GM18505 (cell line): ENCODE measurements at regions not wholly inside any gene's neighbourhood (a gene's known extent, or its start where the extent isn't known, plus 50 kb on each side); places are given as distances from the start of the nearest gene placed in this dataset.
"Not testable (repeated sequence)": the region's sequence is repeated elsewhere in the genome, so short reads cannot be mapped to it uniquely, and the experiment has no call there.

Experiments
- ATAC-seq: cut with Tn5 transposase; IDR thresholded peaks from one replicate; pipeline ENCODE4 v1.9.1; 2021; ENCODE audit not compliant: unreplicated experiment
- POLR2A ChIP-seq: IDR thresholded peaks from 4 replicates; pipeline ENCODE4 v1.6.1; 2011; ENCODE audit warnings: borderline replicate concordance; ENCODE audit not compliant: insufficient read depth, insufficient read length; ENCODE audit errors: extremely low read depth

GRCh38 chrX:76509775-76510174 is 82.3 kb downstream of the MAGEE1 start:
- ATAC-seq, result no peak
- no peak for TF ChIP-seq POLR2A

DNA sequence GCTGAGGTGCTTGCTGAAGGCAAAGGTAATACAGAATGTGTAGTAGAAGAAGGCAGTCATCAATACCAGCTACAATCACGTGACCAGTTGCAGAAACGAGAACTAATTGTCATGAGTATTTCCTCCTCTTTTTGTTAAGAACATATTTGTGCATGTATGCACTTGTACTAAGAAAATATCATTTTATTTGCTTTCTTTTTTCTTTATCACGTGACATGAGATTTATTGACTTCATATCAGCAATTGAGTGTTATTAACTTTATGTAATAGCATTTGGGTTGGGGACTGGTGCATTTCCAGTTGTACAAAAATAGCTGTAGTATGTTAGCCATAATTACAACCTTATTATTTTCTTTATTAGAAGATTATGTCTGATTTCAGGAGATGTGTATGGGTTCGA is 90.0 kb downstream of the MAGEE1 start:
- TF ChIP-seq POLR2A, result no peak

DNA sequence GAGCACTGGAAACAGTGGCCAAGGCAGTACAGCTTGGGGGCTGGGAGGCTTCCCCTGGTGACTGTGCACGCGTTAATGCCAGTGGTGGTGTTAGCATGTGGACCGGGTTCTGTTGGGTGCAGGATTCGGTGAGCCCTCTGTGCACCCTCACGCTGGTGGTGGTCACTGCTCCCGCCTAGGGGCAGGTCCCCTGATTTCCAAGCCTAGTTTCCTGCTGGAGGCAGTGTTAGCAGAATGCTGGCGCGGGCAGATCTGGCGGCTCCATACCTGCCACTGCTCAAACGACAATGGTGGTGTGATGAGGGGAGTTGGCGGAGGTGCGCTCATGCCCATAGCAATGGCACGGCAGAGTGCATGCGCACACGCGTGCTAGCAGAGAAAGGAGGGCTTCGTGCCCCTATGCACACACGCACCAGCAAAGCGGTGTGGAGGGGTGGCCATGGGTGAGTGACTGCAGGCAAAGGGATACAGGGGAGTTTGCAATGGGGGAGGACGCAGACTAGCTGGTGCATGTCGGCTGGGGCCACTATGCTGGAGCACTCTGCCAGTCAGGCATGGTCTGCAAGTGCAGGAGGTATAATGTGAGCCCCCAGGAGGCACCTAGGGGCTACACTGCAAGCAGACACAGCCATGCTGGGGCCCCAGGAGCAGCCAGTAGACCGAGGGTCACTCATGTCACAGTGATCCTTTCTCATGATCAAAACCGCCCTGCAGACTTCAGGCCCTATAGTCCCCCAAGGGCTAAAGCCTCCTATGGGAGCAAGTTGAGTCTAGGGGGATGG is 93.0 kb downstream of the MAGEE1 start:
- no peak for ATAC-seq
- TF ChIP-seq POLR2A, result no peak

More for the DNA sequence above, 90.0 kb downstream of the MAGEE1 start:
- no peak for ATAC-seq

GRCh38 chrX:76535675-76536074 is 108.2 kb downstream of the MAGEE1 start:
- ATAC-seq, result not testable (repeated sequence)

DNA sequence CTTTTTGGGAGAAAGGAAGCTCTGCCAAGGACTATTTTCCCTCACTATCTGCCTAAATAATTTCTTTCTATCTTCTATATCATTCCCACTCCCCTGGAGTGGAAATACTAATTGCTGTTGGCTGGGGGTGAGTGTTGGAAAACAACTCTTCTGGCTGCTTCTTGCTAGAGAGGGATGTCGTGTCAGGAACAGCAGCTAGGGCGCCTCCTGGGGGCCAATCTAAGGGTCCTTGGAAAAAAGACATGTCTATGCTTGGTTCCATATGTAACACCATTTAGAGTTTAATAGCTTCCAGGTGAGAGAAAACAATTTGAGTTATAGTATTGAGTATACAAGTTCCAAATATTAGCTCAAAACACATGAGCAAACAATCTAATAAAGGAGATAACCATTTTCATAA is 111.3 kb downstream of the MAGEE1 start:
- no peak for TF ChIP-seq POLR2A
- ATAC-seq, result no peak

- ATAC-seq, result not testable (repeated sequence)
Measured at GRCh38 chrX:76543381-76543780, 115.9 kb downstream of the MAGEE1 start.

GRCh38 chrX:76550016-76550415 is 122.5 kb downstream of the MAGEE1 start:
- no peak for ATAC-seq

DNA sequence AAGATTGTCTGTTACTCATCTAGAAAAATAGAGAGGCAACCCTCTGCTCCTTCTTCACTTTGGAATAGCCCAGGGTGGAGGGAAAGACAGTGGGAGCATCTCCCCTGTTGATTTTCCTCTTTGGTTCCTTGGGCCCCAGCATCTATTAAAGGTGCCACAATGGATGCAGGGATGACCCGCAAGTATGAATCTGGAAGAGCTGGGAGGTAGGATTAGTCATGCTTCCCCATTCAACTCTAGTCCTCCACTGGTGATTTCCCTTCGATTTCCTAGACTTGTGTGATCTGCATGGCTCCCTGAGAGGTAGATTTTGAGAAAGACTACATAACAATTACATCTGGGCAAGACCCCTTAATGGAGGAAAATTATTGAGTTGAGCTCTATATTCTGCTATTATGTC is 127.8 kb downstream of the MAGEE1 start:
- no peak for ATAC-seq
- no peak for TF ChIP-seq POLR2A

More at GRCh38 chrX:76550016-76550415, 122.5 kb downstream of the MAGEE1 start:
- no peak for TF ChIP-seq POLR2A

DNA sequence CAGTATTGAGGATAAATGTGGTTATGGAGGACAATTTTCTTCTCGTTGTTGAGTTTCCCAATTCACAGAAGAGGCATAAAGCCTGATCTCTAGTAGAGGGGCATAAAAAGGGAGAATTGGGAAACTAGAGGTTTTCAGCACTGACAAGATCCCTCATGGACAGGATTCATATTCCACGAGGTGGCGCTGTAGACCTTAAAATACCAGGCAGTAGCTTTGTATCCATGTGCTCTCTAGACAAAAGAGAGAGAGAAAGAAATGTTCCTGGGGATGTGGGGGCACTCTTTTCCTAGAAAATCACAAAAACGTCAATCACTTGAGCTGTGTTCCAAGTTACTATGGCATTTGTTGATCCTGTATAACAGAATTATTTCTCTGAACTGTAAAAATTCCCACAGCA is 128.3 kb downstream of the MAGEE1 start:
- no peak for TF ChIP-seq POLR2A
- ATAC-seq, result no peak

DNA sequence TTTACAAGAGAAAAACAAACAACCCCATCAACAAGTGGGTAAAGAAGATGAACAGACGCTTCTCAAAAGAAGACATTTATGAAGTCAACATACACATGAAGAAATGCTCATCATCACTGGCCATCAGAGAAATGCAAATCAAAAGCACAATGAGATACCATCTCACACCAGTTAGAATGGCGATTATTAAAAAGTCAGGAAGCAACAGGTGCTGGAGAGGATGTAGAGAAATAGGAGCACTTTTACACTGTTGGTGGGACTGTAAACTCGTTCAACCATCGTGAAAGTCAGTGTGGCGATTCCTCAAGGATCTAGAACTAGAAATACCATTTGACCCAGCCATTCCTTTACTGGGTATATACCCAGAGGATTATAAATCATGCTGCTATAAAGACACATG is 137.3 kb downstream of the MAGEE1 start:
- not testable (repeated sequence) for ATAC-seq

DNA sequence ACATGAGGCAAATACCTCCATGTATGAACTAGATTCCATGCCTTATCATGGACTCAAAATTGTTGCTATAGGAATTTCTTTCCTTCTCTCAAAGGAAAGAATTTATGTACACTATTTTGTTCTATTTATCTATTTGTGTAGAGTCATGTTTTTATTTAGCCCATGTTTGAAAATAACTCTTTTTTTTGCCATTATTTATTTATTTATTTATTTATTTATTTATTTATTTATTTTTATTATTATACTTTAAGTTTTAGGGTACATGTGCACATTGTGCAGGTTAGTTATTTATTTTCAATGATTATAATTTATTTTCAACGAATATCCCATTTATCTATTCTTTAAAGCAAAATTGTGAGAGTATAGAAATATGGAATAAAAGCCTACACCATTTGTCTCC is 177.9 kb downstream of the MAGEE1 start:
- no peak for TF ChIP-seq POLR2A
- no peak for ATAC-seq

DNA sequence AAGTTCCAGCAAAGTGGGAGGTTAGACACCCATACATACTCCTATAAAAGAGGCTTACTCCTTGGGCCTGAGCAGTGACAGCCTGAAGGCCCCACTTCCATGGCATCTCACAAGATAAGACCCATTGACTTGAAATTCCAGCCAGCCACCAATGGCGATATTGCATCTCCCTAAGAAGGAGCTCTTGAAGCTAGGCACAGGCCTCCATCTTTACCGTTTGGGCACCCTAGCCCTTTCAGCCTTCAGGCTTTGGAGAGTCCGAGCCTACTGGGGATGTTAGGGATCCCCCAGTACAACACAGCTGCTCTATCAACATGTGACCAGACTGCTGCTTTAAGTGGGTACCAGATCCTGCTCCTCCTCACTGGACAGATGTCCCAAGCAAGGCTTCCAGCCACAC is 189.5 kb downstream of the MAGEE1 start:
- TF ChIP-seq POLR2A, result no peak
- no peak for ATAC-seq

- no peak for TF ChIP-seq POLR2A
- ATAC-seq, result no peak
Measured at GRCh38 chrX:76643590-76643989, 216.1 kb downstream of the MAGEE1 start.

DNA sequence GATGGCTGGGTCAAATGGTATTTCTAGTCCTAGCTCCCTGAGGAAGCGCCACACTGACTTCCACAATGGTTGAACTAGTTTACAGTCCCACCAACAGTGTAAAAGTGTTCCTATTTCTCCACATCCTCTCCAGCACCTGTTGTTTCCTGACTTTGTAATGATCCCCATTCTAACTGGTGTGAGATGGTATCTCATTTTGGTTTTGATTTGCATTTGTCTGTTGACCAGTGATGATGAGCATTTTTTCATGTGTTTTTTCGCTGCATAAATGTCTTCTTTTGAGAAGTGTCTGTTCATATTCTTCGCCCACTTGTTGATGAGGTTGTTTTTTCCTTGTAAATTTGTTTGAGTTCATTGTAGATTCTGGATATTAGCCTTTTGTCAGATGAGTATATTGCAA is 223.9 kb downstream of the MAGEE1 start:
- ATAC-seq, result not testable (repeated sequence)

- TF ChIP-seq POLR2A, result no peak
- peak; percentile 64 for ATAC-seq
Measured at GRCh38 chrX:76657499-76657898, 230.0 kb downstream of the MAGEE1 start.
